Endothelial cell of umbilical vein (primary cell): ENCODE measurements at regions not wholly inside any gene's neighbourhood (a gene's known extent, or its start where the extent isn't known, plus 50 kb on each side); places are given as distances from the start of the nearest gene placed in this dataset.

Experiments
- BruUV-seq: library from RNA; stranded (reverse); fragments of 400-500 nt; replicated peaks from 2 replicates; lab custom pipeline; 2021; lab: Mats Ljungman, UMichigan
- CTCF ChIA-PET: fragments of 300-600, 350-600 bp; sonication (Branson Sonifier 250); formaldehyde crosslinking; loops from one replicate; lab custom pipeline; 2021; ENCODE audit warnings: antibody characterized with exemption, inconsistent platforms; lab: Charles Lee
- POLR2A ChIA-PET: fragments of 300-600, 350-600 bp; sonication (Branson Sonifier 250); formaldehyde crosslinking; loops from one replicate; lab custom pipeline; 2021; ENCODE audit warnings: antibody characterized with exemption, inconsistent platforms; lab: Charles Lee
- DNase-seq: peaks from one replicate; pipeline ENCODE4 v3.0.0-alpha.2; 2011; ENCODE audit warnings: low read depth, low spot score
- FAIRE-seq: peaks from 2 replicates; lab custom pipeline; 2011; peaks lifted over from hg19 to GRCh38; lab: Jason Lieb, UNC
- H2AFZ ChIP-seq: 2 replicates; pipeline ENCODE4 v1.6.0; 2012; ENCODE audit warnings: low read depth, low read length, control low read depth, inconsistent platforms
- H3K27ac ChIP-seq: 2 replicates; pipeline ENCODE4 v1.5.1; 2011; ENCODE audit warnings: low read depth, mild to moderate bottlenecking, control low read depth, low read length, moderate library complexity; ENCODE audit not compliant: insufficient read depth
- H3K27me3 ChIP-seq, 2 experiments: 2 replicates each; pipeline versions ENCODE4 v1.6.0 to v1.6.1; 2011; ENCODE audit warnings: low read length in 2 of 2, mixed read lengths in 1 of 2; ENCODE audit not compliant: control insufficient read depth in 2 of 2, insufficient read depth in 2 of 2
- H3K36me3 ChIP-seq, 2 experiments: 2 replicates in 1 of 2; 3 replicates in 1 of 2; pipeline ENCODE4 v1.5.1; 2011; ENCODE audit warnings: low read length in 2 of 2, mild to moderate bottlenecking in 1 of 2, moderate library complexity in 1 of 2; ENCODE audit not compliant: control insufficient read depth in 2 of 2, insufficient read depth in 2 of 2; ENCODE audit errors: extremely low read depth in 1 of 2
- H3K4me1 ChIP-seq: 3 replicates; pipeline ENCODE4 v1.5.1; 2011; ENCODE audit warnings: mild to moderate bottlenecking, low read length; ENCODE audit not compliant: control insufficient read depth, insufficient read depth; ENCODE audit errors: extremely low read depth
- H3K4me2 ChIP-seq: 2 replicates; pipeline ENCODE4 v1.6.1; 2011; ENCODE audit warnings: low read length, control low read depth, mixed read lengths; ENCODE audit not compliant: insufficient read depth
- H3K4me3 ChIP-seq, 3 experiments: fragments of 200-600 bp in 1 of 3; sonication (generic), shearing (Covaris generic) in 1 of 3; replicated peaks in 1 of 3; 2 replicates each; pipeline ENCODE4 v1.5.1; 2011 to 2016; ENCODE audit warnings: control low read depth in 3 of 3, low read length in 3 of 3, mild to moderate bottlenecking in 2 of 3, inconsistent platforms in 1 of 3, low read depth in 1 of 3, moderate library complexity in 1 of 3; ENCODE audit not compliant: insufficient read depth in 1 of 3
- H3K79me2 ChIP-seq: 2 replicates; pipeline ENCODE4 v1.6.0; 2012; ENCODE audit warnings: low read length, inconsistent platforms; ENCODE audit not compliant: control insufficient read depth, insufficient read depth
- H3K9ac ChIP-seq: replicated peaks from 2 replicates; pipeline ENCODE3; 2011; ENCODE audit warnings: low read length, control low read depth; ENCODE audit not compliant: insufficient read depth; ENCODE audit errors: extremely low read depth
- H3K9me1 ChIP-seq: replicated peaks from 3 replicates; pipeline ENCODE4 v1.6.0; 2011; ENCODE audit warnings: mild to moderate bottlenecking, low read length; ENCODE audit not compliant: control insufficient read depth, insufficient read depth; ENCODE audit errors: extremely low read depth
- H3K9me3 ChIP-seq: replicated peaks from 2 replicates; pipeline ENCODE4 v1.5.1; 2012; ENCODE audit warnings: low read length, inconsistent platforms; ENCODE audit not compliant: control insufficient read depth, insufficient read depth
- H4K20me1 ChIP-seq: replicated peaks from 2 replicates; pipeline ENCODE3; 2011; ENCODE audit warnings: mild to moderate bottlenecking, low read length; ENCODE audit not compliant: control insufficient read depth, insufficient read depth; ENCODE audit errors: extremely low read depth
- CTCF ChIP-seq, 2 donors: IDR thresholded peaks; 1 replicate in 1 of 2; 2 replicates in 1 of 2; pipeline ENCODE4 v1.5.1; 2011; ENCODE audit warnings: low read length in 2 of 2, mild to moderate bottlenecking in 2 of 2, moderate library complexity in 2 of 2, control low read depth in 1 of 2, inconsistent platforms in 1 of 2, low read depth in 1 of 2; ENCODE audit not compliant: insufficient read depth in 1 of 2; ENCODE audit errors: extremely low read depth in 1 of 2
- EZH2 ChIP-seq: IDR thresholded peaks from 2 replicates; pipeline ENCODE4 v1.6.1; 2012; ENCODE audit warnings: borderline replicate concordance, low read depth, mild to moderate bottlenecking, moderate library complexity, low read length, inconsistent platforms; ENCODE audit not compliant: severe bottlenecking
- FOS ChIP-seq: IDR thresholded peaks from 2 replicates; pipeline ENCODE4 v1.6.1; 2011; ENCODE audit warnings: mild to moderate bottlenecking, low read length, moderate library complexity, borderline replicate concordance; ENCODE audit not compliant: insufficient read depth
- GATA2 ChIP-seq: IDR thresholded peaks from 2 replicates; pipeline ENCODE4 v1.7.0; 2011; ENCODE audit warnings: low read depth, mild to moderate bottlenecking, moderate library complexity, mixed read lengths, low read length; ENCODE audit not compliant: insufficient read length, insufficient read depth
- JUN ChIP-seq: IDR thresholded peaks from 2 replicates; pipeline ENCODE4 v1.6.1; 2011; ENCODE audit warnings: borderline replicate concordance, low read depth; ENCODE audit not compliant: insufficient read length, insufficient read depth
- MAX ChIP-seq: IDR thresholded peaks from 2 replicates; pipeline ENCODE4 v1.6.1; 2011; ENCODE audit not compliant: insufficient read depth, insufficient read length
- MYC ChIP-seq: IDR thresholded peaks from one replicate; pipeline ENCODE4 v1.6.1; 2011; ENCODE audit warnings: mild to moderate bottlenecking, low read depth, low read length
- POLR2A ChIP-seq: IDR thresholded peaks from 2 replicates; pipeline ENCODE4 v1.6.1; 2012; ENCODE audit warnings: low read depth, mild to moderate bottlenecking, control low read depth, low read length
- POLR2AphosphoS5 ChIP-seq: IDR thresholded peaks from 2 replicates; pipeline ENCODE4 v1.6.1; 2012; ENCODE audit warnings: low read depth, mild to moderate bottlenecking, control low read depth, low read length, moderate library complexity; ENCODE audit not compliant: insufficient read depth
- dilution Hi-C: fragments of 300-500 bp; cut with MboI; formaldehyde crosslinking; loops from one replicate; pipeline ENCODE4 v1.15.0; 2019; ENCODE audit warnings: low sequenced_read_pairs; ENCODE audit not compliant: extremely low pct_ligation_motif_present
- intact Hi-C: fragments of 100-400 bp; cut with micrococcal nuclease; formaldehyde crosslinking; loops from one replicate; pipeline ENCODE4 v1.10.0; 2022

GRCh38 chr12:91461061-91461460, 278.4 kb upstream of the DCN start:
- Histone ChIP-seq H3K4me2 (no peak overlapping the region), H3K27ac (no peak overlapping the region), H2AFZ (no peak overlapping the region), H3K79me2 (no peaks in the 10 kb centered on the region), H3K27me3 (no peaks in the 10 kb centered on the region), H3K9ac (no peak overlapping the region), H4K20me1 (no peaks in the 10 kb centered on the region), H3K4me3 (no peak overlapping the region), H3K36me3 (no peaks in the 10 kb centered on the region), H3K9me3 (no peaks in the 10 kb centered on the region), H3K9me1 (no peaks in the 10 kb centered on the region), H3K4me1 (no peaks in the 10 kb centered on the region)
- DNase-seq = no peak
- BruUV-seq = no TSS peak
- dilution Hi-C loops = no loop called here
- POLR2A ChIA-PET = no interaction called here
- TF ChIP-seq GATA2 (no peak), POLR2AphosphoS5 (no peak), MYC (no peak), POLR2A (no peak), MAX (no peak), FOS (no peak), CTCF (IDR thresholded peaks at IDR 0.05; ENCODE audit: extremely low read depth in 1 of 2, insufficient read depth in 1 of 2, low read depth in 1 of 2, low read length in 2 of 2) (no peak), EZH2 (no peak), JUN (no peak)
- CTCF ChIA-PET = interaction anchor here (0.6 kb wide), 1 partner anchor 423 kb away, joined by 4 read pairs; no protein-coding TSS in a partner anchor
- intact Hi-C loops = no loop called here
- no peak for FAIRE-seq
